Stimulated activated naive CD8-positive, alpha-beta T cell treated with anti-CD3 and anti-CD28 coated beads, Interleukin-15, amount 100 ng/mL, for 72 hours (primary cell): ENCODE measurements at regions not wholly inside any gene's neighbourhood (a gene's known extent, or its start where the extent isn't known, plus 50 kb on each side); places are given as distances from the start of the nearest gene placed in this dataset.

Experiments
- ATAC-seq: fragments of 150-1000 bp; cut with Tn5 transposase; 2 replicates; pipeline ENCODE4 v1.10.0; 2021; ENCODE audit warnings: mild to moderate bottlenecking, moderate library complexity
- DNase-seq, 2 donors: peaks; one replicate each; pipeline ENCODE4 v3.0.0; 2021 to 2022
- H3K27ac Mint-ChIP-seq, 2 donors: one replicate each; pipeline ENCODE4 v1.8.0; 2022; ENCODE audit warnings: mild to moderate bottlenecking in 2 of 2, mixed read lengths in 2 of 2, moderate library complexity in 2 of 2
- H3K27me3 Mint-ChIP-seq: one replicate; pipeline ENCODE4 v1.8.0; 2022; ENCODE audit warnings: mixed read lengths
- H3K4me1 Mint-ChIP-seq: one replicate; pipeline ENCODE4 v1.8.0; 2022; ENCODE audit warnings: mild to moderate bottlenecking, mixed read lengths
- H3K4me3 Mint-ChIP-seq, 2 donors: one replicate each; pipeline ENCODE4 v1.8.0; 2022; ENCODE audit warnings: mild to moderate bottlenecking in 2 of 2, mixed read lengths in 2 of 2, moderate library complexity in 1 of 2
- H3K9me3 Mint-ChIP-seq, 2 donors: one replicate each; pipeline ENCODE4 v1.8.0; 2022; ENCODE audit warnings: mixed read lengths in 2 of 2

DNA sequence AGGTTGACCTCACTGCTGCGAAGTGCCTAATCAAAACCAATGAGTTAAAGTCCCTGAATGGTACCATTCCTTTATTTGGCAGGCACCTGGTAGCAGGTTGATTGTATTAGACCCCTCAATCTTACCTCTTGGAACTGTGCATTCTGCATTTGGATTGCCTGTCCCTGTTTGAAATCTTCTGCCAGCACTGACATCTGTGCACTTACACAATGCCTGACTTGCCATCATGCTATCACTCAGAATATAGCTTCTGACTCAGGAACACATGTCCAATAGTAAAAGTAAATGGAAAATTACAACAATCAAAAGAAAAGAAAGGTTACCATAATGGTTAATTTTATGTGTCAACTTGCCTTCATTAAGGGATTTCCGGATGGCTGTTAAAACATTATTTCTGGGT, 366.0 kb upstream of the PDGFD start:
- Mint-ChIP-seq H3K27me3 (peaks cover 14% of the 10 kb centered on the region), H3K4me1 (no peaks in the 10 kb centered on the region), H3K27ac (no peak overlapping the region), H3K4me3 (no peak overlapping the region), H3K9me3 (no peaks in the 10 kb centered on the region)
- DNase-seq (no peak), ATAC-seq (no peak)

- Mint-ChIP-seq H3K4me3 (no peak overlapping the region), H3K27me3 (peaks cover 14% of the 10 kb centered on the region), H3K9me3 (no peaks in the 10 kb centered on the region), H3K27ac (no peak overlapping the region), H3K4me1 (no peaks in the 10 kb centered on the region)
- ATAC-seq = no peak
- DNase-seq = no peak
These were observed 365.3 kb upstream of the PDGFD start for GRCh38 chr11:104529213-104529612.

GRCh38 chr11:104526006-104526405, 362.1 kb upstream of the PDGFD start:
- Mint-ChIP-seq H3K4me1 (no peaks in the 10 kb centered on the region), H3K27ac (no peak overlapping the region)
- ATAC-seq = no peak

GRCh38 chr11:104525416-104525815, 361.5 kb upstream of the PDGFD start:
- ATAC-seq (no peak), DNase-seq (no peak)
- no peak overlapping the region for H3K27ac Mint-ChIP-seq
- no peaks in the 10 kb centered on the region for H3K4me1 Mint-ChIP-seq
- peaks cover 14% of the 10 kb centered on the region for H3K27me3 Mint-ChIP-seq
- no peaks in the 10 kb centered on the region for H3K9me3 Mint-ChIP-seq
- H3K4me3 Mint-ChIP-seq = no peak overlapping the region

More at GRCh38 chr11:104526006-104526405, 362.1 kb upstream of the PDGFD start:
- Mint-ChIP-seq H3K4me3 (no peak overlapping the region), H3K27me3 (peaks cover 14% of the 10 kb centered on the region), H3K9me3 (no peaks in the 10 kb centered on the region)
- no peak for DNase-seq

- ATAC-seq (no peak), DNase-seq (no peak)
- H3K27me3 Mint-ChIP-seq = peaks cover 14% of the 10 kb centered on the region
- H3K4me3 Mint-ChIP-seq = no peak overlapping the region
- no peaks in the 10 kb centered on the region for H3K4me1 Mint-ChIP-seq
- H3K27ac Mint-ChIP-seq = no peak overlapping the region
- H3K9me3 Mint-ChIP-seq = no peaks in the 10 kb centered on the region
These were observed 360.3 kb upstream of the PDGFD start for GRCh38 chr11:104524254-104524653.

- ATAC-seq (no peak), DNase-seq (no peak)
- H3K4me1 Mint-ChIP-seq = no peaks in the 10 kb centered on the region
- no peak overlapping the region for H3K27ac Mint-ChIP-seq
- peaks cover 14% of the 10 kb centered on the region for H3K27me3 Mint-ChIP-seq
- no peaks in the 10 kb centered on the region for H3K9me3 Mint-ChIP-seq
- no peak overlapping the region for H3K4me3 Mint-ChIP-seq
These were observed 359.7 kb upstream of the PDGFD start for GRCh38 chr11:104523611-104524010.

GRCh38 chr11:104522650-104523049, 358.7 kb upstream of the PDGFD start:
- Mint-ChIP-seq H3K27ac (no peak overlapping the region), H3K4me1 (no peaks in the 10 kb centered on the region), H3K27me3 (peaks cover 5% of the 10 kb centered on the region), H3K9me3 (no peaks in the 10 kb centered on the region), H3K4me3 (no peak overlapping the region)
- ATAC-seq (no peak), DNase-seq (no peak)

DNA sequence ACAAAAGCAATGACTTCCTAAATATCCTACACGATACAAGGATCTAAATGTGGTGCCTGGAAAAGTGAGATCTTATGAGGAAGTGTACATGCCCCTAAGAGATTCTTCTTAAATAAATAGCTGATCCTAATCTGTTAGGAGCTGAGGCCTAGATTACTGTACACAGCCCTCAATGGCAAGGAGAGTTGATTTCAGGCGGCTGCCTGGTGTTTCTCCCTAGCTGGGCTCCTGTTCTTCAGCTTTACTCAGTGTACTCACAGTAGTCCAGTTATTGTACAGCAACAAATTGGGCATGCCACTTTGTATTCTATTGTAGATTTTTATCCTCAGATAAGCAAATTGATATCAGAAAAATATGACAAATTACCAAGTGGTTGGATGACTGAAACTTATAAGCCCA, 358.2 kb upstream of the PDGFD start:
- Mint-ChIP-seq H3K9me3 (no peaks in the 10 kb centered on the region), H3K4me3 (no peak overlapping the region), H3K27ac (no peak overlapping the region), H3K4me1 (no peaks in the 10 kb centered on the region), H3K27me3 (no peaks in the 10 kb centered on the region)
- DNase-seq (no peak), ATAC-seq (no peak)

DNA sequence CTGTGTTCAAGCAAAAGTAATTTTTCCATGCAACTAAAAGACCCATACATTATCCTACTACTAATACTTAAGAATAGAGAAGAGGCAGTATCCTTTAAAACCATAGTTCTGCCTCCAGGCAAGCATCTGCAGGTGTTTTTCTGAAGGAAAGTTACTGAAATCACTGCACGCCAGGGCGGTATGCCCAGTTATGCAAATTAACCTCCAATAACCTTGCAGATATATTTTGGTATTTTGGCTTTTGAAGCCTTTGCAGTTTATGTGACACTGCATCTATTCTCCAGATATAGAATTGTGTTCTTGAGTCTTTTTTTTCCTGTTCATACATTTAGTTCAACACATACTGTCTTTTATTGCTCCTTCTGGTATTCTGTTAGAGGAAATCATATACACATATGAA, 346.2 kb upstream of the PDGFD start:
- H3K4me1 Mint-ChIP-seq = no peaks in the 10 kb centered on the region
- DNase-seq (no peak), ATAC-seq (no peak)
- H3K4me3 Mint-ChIP-seq = no peak overlapping the region
- no peak overlapping the region for H3K27ac Mint-ChIP-seq
- no peaks in the 10 kb centered on the region for H3K27me3 Mint-ChIP-seq
- no peaks in the 10 kb centered on the region for H3K9me3 Mint-ChIP-seq

GRCh38 chr11:104490182-104490581, 326.2 kb upstream of the PDGFD start:
- Mint-ChIP-seq H3K4me3 (no peak overlapping the region), H3K27ac (no peak overlapping the region), H3K9me3 (peaks cover 23% of the 10 kb centered on the region in 2 donors), H3K4me1 (no peaks in the 10 kb centered on the region), H3K27me3 (no peaks in the 10 kb centered on the region)
- peak in 1 of 2 donors; percentile 8 for DNase-seq
- no peak for ATAC-seq

DNA sequence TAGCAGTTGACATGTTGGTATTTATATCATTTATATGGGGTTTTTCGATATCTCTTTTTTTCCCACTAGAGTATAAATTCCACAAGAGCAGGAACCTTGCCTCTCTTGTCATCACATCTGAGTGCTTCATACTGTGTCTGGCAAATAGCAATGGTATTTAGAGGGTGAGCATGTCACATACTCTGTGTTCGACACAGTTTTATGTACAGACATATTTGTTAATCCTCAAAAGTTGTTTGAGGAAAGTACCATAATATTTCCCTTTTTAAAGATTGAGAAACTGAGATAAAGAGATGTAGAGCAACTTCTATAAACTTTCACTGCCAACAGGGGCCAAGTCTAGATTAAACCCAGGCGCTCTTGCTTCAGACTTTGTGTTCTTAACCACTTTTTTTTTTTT, 324.6 kb upstream of the PDGFD start:
- ATAC-seq = no peak
- H3K27me3 Mint-ChIP-seq = no peaks in the 10 kb centered on the region
- no peaks in the 10 kb centered on the region for H3K4me1 Mint-ChIP-seq
- no peak for DNase-seq
- H3K9me3 Mint-ChIP-seq = peaks cover 23% of the 10 kb centered on the region in 2 donors
- no peak overlapping the region for H3K4me3 Mint-ChIP-seq
- no peak overlapping the region for H3K27ac Mint-ChIP-seq

DNA sequence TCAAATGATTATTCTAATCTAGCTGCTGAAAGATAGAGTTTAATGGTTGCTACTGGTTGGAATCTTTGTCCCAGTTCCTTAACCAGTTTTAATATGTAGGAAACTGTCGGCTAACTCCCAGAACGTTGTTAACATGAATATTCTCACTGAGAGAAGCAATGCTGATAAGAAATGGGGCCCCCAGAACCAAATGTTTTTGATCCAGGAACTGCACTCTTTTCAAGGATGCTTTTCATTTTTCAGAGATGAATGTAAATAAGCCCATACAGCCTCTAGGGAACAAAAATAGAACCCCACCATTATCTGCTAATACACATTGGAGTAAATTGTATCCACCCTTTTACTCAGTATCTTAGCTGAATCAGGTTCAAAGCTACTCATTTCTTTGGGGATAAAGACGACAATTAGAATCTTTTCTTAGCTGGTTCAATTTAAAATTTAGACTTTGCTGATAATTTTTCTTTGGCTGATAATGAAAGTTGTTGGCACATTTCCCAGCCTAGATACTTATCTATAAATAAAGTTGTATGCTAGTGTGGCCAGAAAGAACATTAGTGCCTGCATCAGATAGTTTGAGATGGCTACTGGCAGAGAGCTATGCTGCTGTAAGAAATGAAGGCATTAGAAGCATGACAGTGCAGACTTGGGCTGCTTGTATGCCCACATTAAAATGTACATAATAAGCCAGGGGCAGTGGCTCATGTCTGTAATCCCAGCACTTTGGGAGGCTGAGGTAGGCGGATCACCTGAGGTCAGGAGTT, 323.3 kb upstream of the PDGFD start:
- Mint-ChIP-seq H3K9me3 (peaks cover 23% of the 10 kb centered on the region in 2 donors), H3K27ac (no peak overlapping the region)

DNA sequence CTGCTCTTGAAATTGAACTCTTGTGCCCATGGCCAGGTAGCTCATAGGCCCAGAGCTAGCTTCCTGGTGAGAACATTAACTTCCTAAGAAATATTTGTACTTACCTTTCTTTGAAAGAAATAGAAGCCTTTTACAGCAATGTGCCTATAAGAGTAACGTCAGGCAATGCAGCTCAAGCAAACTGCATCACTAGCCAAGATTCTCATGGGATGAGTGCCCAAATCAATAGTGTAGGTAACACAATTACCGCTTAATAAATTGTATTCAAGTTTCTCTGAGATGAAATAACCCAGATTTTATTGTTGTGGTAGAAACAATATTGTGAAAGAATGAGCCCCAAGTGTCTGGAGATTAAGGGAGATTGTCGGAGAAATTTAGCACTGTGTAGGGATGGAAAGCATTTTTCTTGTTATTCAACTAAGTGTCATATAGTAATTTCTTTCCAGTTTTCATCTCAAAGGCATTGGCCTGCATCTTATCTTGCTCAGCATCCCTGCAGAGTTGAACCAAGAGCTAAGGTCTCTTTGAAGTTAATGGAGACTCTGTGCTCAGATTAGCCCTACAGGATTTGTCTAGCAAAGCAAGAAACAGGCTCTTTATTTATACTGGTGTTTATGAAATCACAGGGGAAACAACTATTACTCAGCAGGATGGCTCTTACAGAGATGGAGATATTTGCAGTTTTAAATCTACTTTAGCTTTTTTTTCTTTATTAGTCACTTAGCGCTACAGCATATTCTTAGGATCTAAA, 321.0 kb upstream of the PDGFD start:
- H3K4me3 Mint-ChIP-seq = no peak overlapping the region
- H3K9me3 Mint-ChIP-seq = peaks cover 12 to 20% of the 10 kb centered on the region in 2 donors
- ATAC-seq (no peak), DNase-seq (no peak)
- H3K4me1 Mint-ChIP-seq = no peaks in the 10 kb centered on the region
- no peak overlapping the region for H3K27ac Mint-ChIP-seq
- no peaks in the 10 kb centered on the region for H3K27me3 Mint-ChIP-seq

More for the DNA sequence above, 323.3 kb upstream of the PDGFD start:
- Mint-ChIP-seq H3K4me3 (no peak overlapping the region), H3K4me1 (no peaks in the 10 kb centered on the region), H3K27me3 (no peaks in the 10 kb centered on the region)
- DNase-seq = no peak
- ATAC-seq = no peak

- DNase-seq (no peak), ATAC-seq (no peak)
- Mint-ChIP-seq H3K4me1 (no peaks in the 10 kb centered on the region), H3K4me3 (no peak overlapping the region), H3K27ac (no peak overlapping the region), H3K27me3 (no peaks in the 10 kb centered on the region), H3K9me3 (peaks cover 0 to 10% of the 10 kb centered on the region in 2 donors)
These were observed 313.0 kb upstream of the PDGFD start for GRCh38 chr11:104476898-104477297.

DNA sequence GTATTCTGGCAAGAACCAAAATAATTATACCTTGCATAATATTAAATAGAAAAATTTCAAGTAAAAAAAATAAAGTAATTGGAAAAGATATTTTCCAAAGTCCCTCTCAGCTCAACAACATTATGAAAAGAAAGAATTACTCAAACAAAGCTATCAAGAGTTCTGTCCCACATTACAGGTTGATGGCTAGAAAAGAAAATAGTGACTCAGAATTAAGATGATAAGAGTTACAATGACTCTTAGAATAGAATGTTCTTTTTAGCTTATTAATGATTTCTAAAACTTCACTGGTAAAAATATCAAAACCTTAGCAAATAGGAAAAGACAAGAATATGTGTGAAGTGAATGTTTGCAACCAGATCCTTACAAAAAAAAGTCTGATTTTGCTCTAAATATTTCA, 312.5 kb upstream of the PDGFD start:
- Mint-ChIP-seq H3K27ac (no peak overlapping the region), H3K4me1 (no peaks in the 10 kb centered on the region), H3K4me3 (no peak overlapping the region), H3K9me3 (peaks cover 0 to 7% of the 10 kb centered on the region in 2 donors), H3K27me3 (no peaks in the 10 kb centered on the region)
- DNase-seq = no peak
- no peak for ATAC-seq

DNA sequence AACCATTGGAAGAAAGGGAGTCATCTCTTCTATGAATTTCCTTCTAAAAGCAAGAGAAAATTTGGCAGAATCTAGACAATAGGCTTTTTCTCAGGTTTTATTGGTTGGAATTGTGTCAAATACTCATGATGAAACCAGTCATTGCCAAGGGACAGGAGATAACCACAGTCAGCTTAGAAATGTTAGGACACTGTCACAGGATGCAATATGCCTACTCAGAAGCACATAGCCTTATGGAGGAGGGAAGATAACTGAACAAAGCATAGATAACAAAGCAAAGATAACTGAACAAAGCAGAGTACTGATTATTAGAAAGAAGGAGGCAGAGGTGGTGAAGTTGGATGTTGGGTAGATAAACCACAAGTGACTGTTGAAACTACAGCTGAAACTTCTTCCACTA, 303.5 kb upstream of the PDGFD start:
- Mint-ChIP-seq H3K9me3 (no peaks in the 10 kb centered on the region), H3K27ac (no peak overlapping the region), H3K27me3 (no peaks in the 10 kb centered on the region), H3K4me1 (no peaks in the 10 kb centered on the region), H3K4me3 (no peak overlapping the region)
- ATAC-seq (no peak), DNase-seq (no peak)
